RWPE1 (cell line): ENCODE measurements at regions not wholly inside any gene's neighbourhood (a gene's known extent, or its start where the extent isn't known, plus 50 kb on each side); places are given as distances from the start of the nearest gene placed in this dataset.

ENCODE experiments used
- CTCF ChIA-PET: fragments of 350-600 bp; sonication (Branson Sonifier 250); formaldehyde crosslinking; extraction: SDS; loops from one replicate; lab custom pipeline; 2021; lab: Yijun Ruan, JAX
- POLR2A ChIA-PET: fragments of 400-600 bp; formaldehyde crosslinking; extraction: SDS; loops from one replicate; lab custom pipeline; 2020; ENCODE audit warnings: antibody characterized with exemption; ENCODE audit not compliant: low non-redundant PET; lab: Yijun Ruan, JAX
- DNase-seq: peaks from one replicate; pipeline ENCODE4 v3.0.0; 2012; ENCODE audit warnings: low spot score
- H3K27ac ChIP-seq: fragments of 450-650 bp; 2 replicates; pipeline ENCODE4 v1.5.1; 2017
- TF ChIP-seq, protein P1 (sequence below): fragments of 450-650 bp; conservative IDR thresholded peaks from 2 replicates; pipeline ENCODE4 v1.5.1; 2017; ENCODE audit warnings: low read depth, mild to moderate bottlenecking

DNA sequence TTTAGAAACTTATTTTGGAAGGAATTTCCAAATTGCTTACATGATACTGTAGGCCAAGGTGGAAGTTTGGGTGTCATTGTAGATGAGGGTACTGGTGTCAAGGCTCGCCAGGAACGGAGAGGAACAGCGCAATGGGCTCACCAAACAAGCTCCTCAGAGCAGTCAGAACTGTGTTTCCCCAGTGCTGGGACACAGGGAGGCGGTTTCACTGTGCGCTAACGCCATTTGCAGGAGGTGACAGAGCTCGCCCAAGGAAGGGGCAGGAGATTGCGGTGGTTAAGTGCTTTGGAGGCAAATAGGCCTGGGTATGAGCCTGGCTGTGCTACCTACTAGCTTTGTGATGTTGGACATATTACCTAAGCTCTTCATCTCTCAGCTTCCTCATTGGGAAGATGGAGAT, 57.3 kb downstream of the HHEX start:
- CTCF ChIA-PET, result interaction anchor here (0.6 kb wide), 2 partner anchors 28 to 156 kb away, joined by 3 read pairs; no protein-coding TSS in a partner anchor
- POLR2A ChIA-PET, result no interaction called here
- TF ChIP-seq, protein P1, sequence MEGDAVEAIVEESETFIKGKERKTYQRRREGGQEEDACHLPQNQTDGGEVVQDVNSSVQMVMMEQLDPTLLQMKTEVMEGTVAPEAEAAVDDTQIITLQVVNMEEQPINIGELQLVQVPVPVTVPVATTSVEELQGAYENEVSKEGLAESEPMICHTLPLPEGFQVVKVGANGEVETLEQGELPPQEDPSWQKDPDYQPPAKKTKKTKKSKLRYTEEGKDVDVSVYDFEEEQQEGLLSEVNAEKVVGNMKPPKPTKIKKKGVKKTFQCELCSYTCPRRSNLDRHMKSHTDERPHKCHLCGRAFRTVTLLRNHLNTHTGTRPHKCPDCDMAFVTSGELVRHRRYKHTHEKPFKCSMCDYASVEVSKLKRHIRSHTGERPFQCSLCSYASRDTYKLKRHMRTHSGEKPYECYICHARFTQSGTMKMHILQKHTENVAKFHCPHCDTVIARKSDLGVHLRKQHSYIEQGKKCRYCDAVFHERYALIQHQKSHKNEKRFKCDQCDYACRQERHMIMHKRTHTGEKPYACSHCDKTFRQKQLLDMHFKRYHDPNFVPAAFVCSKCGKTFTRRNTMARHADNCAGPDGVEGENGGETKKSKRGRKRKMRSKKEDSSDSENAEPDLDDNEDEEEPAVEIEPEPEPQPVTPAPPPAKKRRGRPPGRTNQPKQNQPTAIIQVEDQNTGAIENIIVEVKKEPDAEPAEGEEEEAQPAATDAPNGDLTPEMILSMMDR, result no peak

DNA sequence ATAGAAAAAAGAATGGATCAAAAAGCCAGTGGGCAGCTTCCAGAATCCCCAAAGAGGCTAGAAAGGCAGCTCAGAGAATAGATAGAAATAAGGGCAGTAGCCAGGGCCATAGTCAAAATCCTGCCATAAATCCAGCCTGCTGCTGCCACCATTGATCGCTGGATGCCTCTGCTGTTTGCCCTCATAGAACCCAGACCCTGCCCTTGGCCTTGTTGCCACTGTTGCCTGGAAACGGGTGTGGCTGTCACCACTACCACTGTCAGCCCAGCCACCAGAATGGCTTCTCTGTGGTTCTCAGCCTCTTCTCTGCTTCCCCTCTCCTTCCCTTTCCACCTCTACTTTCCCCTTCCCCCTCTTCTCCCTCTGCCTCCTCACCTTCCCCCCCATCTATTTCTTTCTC, 57.8 kb downstream of the HHEX start:
- POLR2A ChIA-PET, result no interaction called here
- TF ChIP-seq, protein P1, result no peak
- H3K27ac ChIP-seq, result no peak overlapping the region
- CTCF ChIA-PET, result interaction anchor here (0.6 kb wide), 1 partner anchor 28 kb away, joined by 3 read pairs; no protein-coding TSS in a partner anchor
- no peak for DNase-seq

More for the DNA sequence above, 57.3 kb downstream of the HHEX start:
- no peak overlapping the region for H3K27ac ChIP-seq
- no peak for DNase-seq

DNA sequence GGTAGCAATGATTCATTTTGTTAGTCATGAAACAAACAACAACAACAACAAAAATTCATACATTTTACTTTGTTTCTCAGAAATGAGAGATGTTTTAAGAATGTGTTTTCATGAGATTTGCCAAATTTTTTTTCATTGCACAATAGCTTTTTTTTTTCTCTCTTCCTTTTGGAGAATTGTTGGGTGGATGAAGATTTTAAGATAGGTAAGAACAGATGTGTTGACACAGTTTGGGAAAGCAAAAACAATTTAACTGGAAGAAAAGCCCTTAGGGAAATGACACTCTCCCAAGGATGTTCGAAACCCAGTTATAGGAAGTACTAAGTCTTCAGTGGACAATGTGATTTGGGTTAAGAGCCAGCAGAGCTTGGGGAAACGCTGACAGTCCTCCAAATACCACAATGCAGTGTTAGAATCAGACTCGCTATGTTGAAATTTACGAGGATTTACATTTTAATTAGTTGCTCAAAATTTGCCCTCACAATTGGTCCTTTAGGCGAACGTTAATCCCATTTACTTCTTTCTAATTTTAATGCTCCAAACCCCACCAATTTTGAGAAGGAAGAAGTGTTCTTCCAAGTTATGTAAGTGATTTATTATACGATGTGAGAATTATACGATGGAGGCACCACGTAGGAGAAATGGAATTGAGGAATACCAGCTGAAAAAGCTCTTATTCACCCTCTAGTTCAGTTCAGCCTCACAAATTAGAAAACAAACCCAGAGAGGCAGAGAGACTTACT, 61.2 kb downstream of the HHEX start:
- H3K27ac ChIP-seq, result no peak overlapping the region
- POLR2A ChIA-PET, result no interaction called here
- TF ChIP-seq, protein P1, result no peak
- DNase-seq, result no peak
- CTCF ChIA-PET, result no interaction called here

DNA sequence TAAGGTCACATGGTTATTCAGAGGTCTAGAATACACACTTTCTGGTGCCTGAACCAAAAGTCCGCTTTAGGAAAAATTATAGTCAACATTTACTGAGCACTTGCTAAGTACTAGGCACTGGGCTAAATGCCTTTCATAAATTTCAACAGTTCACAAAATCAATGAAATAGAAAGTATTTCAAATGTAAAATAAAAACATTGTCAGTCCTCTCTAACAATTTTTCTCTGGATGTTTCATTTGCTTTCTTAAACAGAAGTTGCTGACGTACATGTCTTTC, 61.7 kb downstream of the HHEX start:
- TF ChIP-seq, protein P1, result no peak
- H3K27ac ChIP-seq, result no peak overlapping the region
- DNase-seq, result no peak
- CTCF ChIA-PET, result no interaction called here
- POLR2A ChIA-PET, result no interaction called here

DNA sequence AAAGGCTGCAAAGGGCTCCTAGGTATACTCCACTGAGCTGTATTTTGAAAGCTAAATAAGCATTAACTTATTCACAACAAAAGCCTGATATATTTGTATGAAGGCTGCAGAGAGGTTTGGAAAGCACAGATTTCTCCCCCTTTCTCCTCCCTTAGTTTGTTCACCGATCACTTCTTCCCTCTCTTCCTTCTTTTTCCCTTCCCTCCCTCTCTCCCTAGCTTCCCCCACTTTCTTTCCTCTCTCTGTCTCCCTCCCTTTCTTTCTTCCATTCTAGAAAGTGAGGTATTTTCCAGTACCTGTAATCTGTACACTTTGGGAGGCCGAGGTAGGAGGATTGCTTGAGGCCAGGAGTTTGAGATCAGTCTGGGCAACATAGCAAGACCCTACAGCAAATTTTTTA, 62.1 kb downstream of the HHEX start:
- no peak overlapping the region for H3K27ac ChIP-seq
- ChIA-PET POLR2A (no interaction called here), CTCF (no interaction called here)
- TF ChIP-seq, protein P1, result no peak
- DNase-seq, result no peak

DNA sequence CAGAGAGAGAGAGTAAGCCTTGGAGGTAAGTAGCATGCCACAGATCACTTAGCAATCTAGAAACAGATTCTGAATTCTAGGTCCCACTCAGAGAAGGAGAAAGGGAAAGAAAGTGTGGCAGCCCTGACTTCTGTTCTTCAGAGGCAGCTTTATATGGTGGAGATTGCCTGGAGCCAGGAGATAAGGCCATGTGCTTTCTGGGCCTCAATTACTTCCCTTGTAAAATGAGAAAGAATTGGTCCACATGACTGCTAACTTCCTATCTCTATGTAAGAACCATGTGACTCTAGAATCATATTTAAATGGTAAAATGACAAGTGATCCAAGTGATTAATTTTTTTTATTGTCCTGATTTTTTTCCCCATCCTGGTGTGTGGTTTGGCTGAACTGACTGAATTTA, 64.1 kb downstream of the HHEX start:
- TF ChIP-seq, protein P1, result no peak
- H3K27ac ChIP-seq, result no peak overlapping the region
- no peak for DNase-seq
- ChIA-PET POLR2A (no interaction called here), CTCF (interaction anchor here (0.6 kb wide), 1 partner anchor 636 kb away, joined by 3 read pairs; no protein-coding TSS in a partner anchor)
